Activated naive CD8-positive, alpha-beta T cell treated with anti-CD3 and anti-CD28 coated beads, Interleukin-2, amount 50 U/mL, for 24 hours (primary cell): ENCODE measurements at regions not wholly inside any gene's neighbourhood (a gene's known extent, or its start where the extent isn't known, plus 50 kb on each side); places are given as distances from the start of the nearest gene placed in this dataset.

Experiments
- ATAC-seq: fragments of 150-1000 bp; cut with Tn5 transposase; one replicate; pipeline ENCODE4 v1.10.0; 2021
- DNase-seq: peaks from one replicate; pipeline ENCODE4 v3.0.0; 2021
- H3K27ac Mint-ChIP-seq: one replicate; pipeline ENCODE4 v1.8.0; 2021; ENCODE audit warnings: mild to moderate bottlenecking, mixed read lengths
- H3K27me3 Mint-ChIP-seq: one replicate; pipeline ENCODE4 v1.8.0; 2021; ENCODE audit warnings: mixed read lengths
- H3K36me3 Mint-ChIP-seq: one replicate; pipeline ENCODE4 v1.8.0; 2021; ENCODE audit warnings: low read depth, mixed read lengths
- H3K4me1 Mint-ChIP-seq: one replicate; pipeline ENCODE4 v1.8.0; 2021; ENCODE audit warnings: mixed read lengths
- H3K4me3 Mint-ChIP-seq: one replicate; pipeline ENCODE4 v1.8.0; 2021; ENCODE audit warnings: mild to moderate bottlenecking, moderate library complexity, mixed read lengths
- H3K9me3 Mint-ChIP-seq: one replicate; pipeline ENCODE4 v1.8.0; 2021; ENCODE audit warnings: mixed read lengths

DNA sequence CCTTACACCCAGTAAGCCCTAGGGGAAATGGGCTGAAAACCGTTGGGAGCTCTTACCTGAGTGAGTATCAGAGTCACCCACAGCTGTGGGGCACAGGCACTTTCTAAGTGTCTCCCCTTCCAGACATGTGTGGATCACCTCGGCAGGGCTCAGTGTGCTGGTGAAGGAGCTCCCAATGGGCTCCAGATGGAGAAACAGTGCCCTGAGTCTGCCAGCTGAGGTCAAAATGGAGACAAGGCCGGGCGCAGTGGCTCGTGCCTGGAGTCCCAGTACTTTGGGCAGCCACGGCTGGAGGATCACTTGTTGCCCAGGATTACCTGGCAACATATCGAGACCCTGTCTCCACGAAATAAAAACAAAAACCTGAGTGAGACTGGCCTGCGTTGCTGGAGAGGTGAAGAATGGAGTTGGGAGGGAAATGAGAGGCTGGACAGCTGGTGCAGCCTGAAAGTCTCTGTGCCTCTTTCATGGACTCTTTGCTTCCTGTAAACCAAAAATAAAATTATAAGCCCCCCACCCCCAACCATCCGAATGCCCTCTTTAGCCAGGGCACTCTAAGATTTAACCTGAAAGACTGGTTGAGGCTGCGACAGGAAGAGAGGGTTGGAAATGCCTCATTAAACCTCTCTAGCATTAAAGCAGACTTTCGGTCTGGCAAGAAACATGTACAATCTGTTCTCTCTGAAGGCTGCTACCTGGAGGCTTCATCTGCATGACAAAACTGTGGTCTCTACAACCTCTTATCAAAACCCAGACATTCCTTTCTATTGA is 111.8 kb downstream of the SNX19 start:
- no peak overlapping the region for H3K4me3 Mint-ChIP-seq
- no peaks in the 10 kb centered on the region for H3K4me1 Mint-ChIP-seq
- H3K27ac Mint-ChIP-seq, result no peak overlapping the region
- H3K27me3 Mint-ChIP-seq, result peaks cover 4% of the 10 kb centered on the region
- H3K9me3 Mint-ChIP-seq, result no peaks in the 10 kb centered on the region
- ATAC-seq, result no peak
- DNase-seq, result no peak
- no peaks in the 10 kb centered on the region for H3K36me3 Mint-ChIP-seq

DNA sequence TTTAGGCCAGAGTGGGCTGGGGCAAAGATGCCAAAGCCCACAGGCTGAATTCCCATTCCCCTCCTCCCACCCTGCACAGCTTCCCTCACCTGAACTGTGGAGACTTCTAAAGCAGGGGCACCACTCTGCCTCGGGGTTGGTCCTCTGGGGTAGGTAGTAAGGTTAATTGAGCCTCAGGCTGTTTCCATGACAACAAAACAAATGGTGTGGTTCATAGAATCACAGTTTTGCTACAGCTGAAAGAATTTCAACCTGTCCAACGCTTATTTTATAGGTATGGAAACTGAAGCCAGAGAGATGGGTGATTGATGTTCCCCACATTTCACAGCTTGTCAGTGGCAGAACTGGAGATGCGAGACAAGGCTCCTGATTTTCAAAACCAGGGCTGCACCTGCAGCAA is 109.5 kb downstream of the SNX19 start:
- H3K36me3 Mint-ChIP-seq, result no peaks in the 10 kb centered on the region
- H3K27me3 Mint-ChIP-seq, result peaks cover 2% of the 10 kb centered on the region
- ATAC-seq (no peak), DNase-seq (no peak)
- H3K4me1 Mint-ChIP-seq, result no peaks in the 10 kb centered on the region
- no peak overlapping the region for H3K27ac Mint-ChIP-seq
- H3K9me3 Mint-ChIP-seq, result no peaks in the 10 kb centered on the region
- no peak overlapping the region for H3K4me3 Mint-ChIP-seq

DNA sequence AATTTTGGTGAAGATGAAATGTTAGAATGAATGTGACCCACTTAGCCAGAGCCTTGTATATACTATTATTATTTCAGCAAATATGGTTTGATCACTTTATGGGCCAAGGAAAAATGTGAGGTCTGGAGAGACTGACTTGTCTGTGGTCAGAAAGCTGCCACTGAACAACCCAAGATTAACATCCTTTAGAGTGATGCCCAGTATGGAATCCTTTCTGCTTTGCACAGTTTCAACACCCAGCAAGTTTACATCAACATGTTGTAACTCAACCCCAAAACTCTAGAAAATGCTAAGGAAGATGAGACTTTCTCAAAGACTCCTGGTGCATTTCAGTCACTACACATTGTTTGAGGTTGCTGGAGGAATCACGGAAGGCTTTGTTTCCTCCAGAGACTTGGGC is 107.7 kb downstream of the SNX19 start:
- Mint-ChIP-seq H3K36me3 (no peaks in the 10 kb centered on the region), H3K27ac (no peak overlapping the region)
- no peak for ATAC-seq

GRCh38 chr11:130813196-130813595 is 103.1 kb downstream of the SNX19 start:
- no peaks in the 10 kb centered on the region for H3K9me3 Mint-ChIP-seq
- H3K36me3 Mint-ChIP-seq, result no peaks in the 10 kb centered on the region
- H3K27me3 Mint-ChIP-seq, result peaks cover 7% of the 10 kb centered on the region
- H3K4me3 Mint-ChIP-seq, result no peak overlapping the region
- DNase-seq (no peak), ATAC-seq (no peak)
- no peaks in the 10 kb centered on the region for H3K4me1 Mint-ChIP-seq
- no peak overlapping the region for H3K27ac Mint-ChIP-seq

More for the DNA sequence above, 107.7 kb downstream of the SNX19 start:
- Mint-ChIP-seq H3K4me1 (no peaks in the 10 kb centered on the region), H3K4me3 (no peak overlapping the region), H3K27me3 (peaks cover 2% of the 10 kb centered on the region), H3K9me3 (no peaks in the 10 kb centered on the region)
- DNase-seq, result no peak

DNA sequence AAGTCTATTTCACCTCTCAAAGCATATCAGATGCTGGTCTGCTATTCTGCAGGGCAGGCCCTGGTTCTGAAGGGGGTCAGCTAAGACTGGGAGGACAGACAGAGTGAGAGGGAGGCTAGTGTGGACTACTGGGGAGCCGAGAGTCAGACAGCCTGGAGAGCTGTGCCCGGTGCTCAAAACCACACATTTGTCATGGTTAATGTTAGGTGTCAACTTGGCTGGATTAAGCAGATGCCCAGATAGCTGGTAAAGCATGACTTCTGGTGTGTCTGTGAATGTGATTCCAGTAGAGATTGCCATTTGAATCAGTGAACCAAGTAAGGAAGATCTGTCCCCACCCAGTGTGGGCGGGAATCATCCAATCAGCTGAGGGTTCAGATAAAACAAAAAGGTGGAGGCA is 102.6 kb downstream of the SNX19 start:
- Mint-ChIP-seq H3K27me3 (peaks cover 7% of the 10 kb centered on the region), H3K9me3 (no peaks in the 10 kb centered on the region), H3K4me3 (no peak overlapping the region), H3K36me3 (no peaks in the 10 kb centered on the region), H3K27ac (no peak overlapping the region), H3K4me1 (no peaks in the 10 kb centered on the region)
- DNase-seq, result no peak
- ATAC-seq, result no peak

DNA sequence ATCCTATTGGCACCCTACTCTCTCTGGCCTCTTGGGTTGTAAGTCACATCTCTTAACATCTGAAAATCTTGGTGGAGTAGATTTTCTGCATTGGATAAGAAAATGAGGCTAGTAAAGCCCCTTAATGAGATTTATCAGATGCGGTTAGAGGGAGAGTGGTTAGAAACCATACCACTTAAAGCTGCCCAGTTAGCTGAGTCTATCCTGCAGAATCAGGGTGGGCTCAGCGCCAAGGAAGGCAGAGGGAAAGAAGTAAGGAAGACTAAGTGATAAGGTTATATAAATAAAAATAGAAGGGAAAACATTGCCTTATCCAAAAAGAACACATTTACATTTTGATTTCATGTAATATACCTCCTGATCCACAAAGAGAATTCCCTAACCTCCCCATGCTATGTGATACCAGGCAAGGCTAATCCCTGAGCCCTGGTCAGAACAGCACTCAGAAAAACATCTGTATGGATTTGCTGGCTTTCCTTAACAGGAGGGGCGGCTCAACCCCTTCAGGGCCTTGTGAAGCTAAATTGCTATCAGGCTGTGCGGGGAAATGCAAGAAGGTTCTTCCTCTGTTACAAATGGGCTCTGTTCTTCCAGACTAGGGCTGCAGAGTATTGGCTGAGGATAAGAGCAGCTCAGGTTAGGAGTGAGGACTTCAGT is 101.7 kb downstream of the SNX19 start:
- no peaks in the 10 kb centered on the region for H3K4me1 Mint-ChIP-seq
- DNase-seq, result no peak
- H3K36me3 Mint-ChIP-seq, result no peaks in the 10 kb centered on the region
- H3K27ac Mint-ChIP-seq, result no peak overlapping the region
- H3K9me3 Mint-ChIP-seq, result no peaks in the 10 kb centered on the region
- no peak overlapping the region for H3K4me3 Mint-ChIP-seq
- ATAC-seq, result no peak
- H3K27me3 Mint-ChIP-seq, result peaks cover 7% of the 10 kb centered on the region

GRCh38 chr11:130815097-130815802 is 101.0 kb downstream of the SNX19 start:
- DNase-seq (no peak), ATAC-seq (no peak)
- H3K27ac Mint-ChIP-seq, result no peak overlapping the region
- H3K27me3 Mint-ChIP-seq, result peaks cover 6% of the 10 kb centered on the region
- no peaks in the 10 kb centered on the region for H3K36me3 Mint-ChIP-seq
- H3K4me3 Mint-ChIP-seq, result no peak overlapping the region
- H3K9me3 Mint-ChIP-seq, result no peaks in the 10 kb centered on the region
- H3K4me1 Mint-ChIP-seq, result no peaks in the 10 kb centered on the region

GRCh38 chr11:130815956-130816355 is 100.3 kb downstream of the SNX19 start:
- no peak overlapping the region for H3K27ac Mint-ChIP-seq
- no peaks in the 10 kb centered on the region for H3K9me3 Mint-ChIP-seq
- H3K27me3 Mint-ChIP-seq, result peaks cover 5% of the 10 kb centered on the region
- DNase-seq, result no peak
- H3K4me1 Mint-ChIP-seq, result no peaks in the 10 kb centered on the region
- no peaks in the 10 kb centered on the region for H3K36me3 Mint-ChIP-seq
- ATAC-seq, result no peak
- no peak overlapping the region for H3K4me3 Mint-ChIP-seq

GRCh38 chr11:130816546-130817329 is 99.5 kb downstream of the SNX19 start:
- no peaks in the 10 kb centered on the region for H3K36me3 Mint-ChIP-seq
- H3K9me3 Mint-ChIP-seq, result no peaks in the 10 kb centered on the region
- no peak for DNase-seq

DNA sequence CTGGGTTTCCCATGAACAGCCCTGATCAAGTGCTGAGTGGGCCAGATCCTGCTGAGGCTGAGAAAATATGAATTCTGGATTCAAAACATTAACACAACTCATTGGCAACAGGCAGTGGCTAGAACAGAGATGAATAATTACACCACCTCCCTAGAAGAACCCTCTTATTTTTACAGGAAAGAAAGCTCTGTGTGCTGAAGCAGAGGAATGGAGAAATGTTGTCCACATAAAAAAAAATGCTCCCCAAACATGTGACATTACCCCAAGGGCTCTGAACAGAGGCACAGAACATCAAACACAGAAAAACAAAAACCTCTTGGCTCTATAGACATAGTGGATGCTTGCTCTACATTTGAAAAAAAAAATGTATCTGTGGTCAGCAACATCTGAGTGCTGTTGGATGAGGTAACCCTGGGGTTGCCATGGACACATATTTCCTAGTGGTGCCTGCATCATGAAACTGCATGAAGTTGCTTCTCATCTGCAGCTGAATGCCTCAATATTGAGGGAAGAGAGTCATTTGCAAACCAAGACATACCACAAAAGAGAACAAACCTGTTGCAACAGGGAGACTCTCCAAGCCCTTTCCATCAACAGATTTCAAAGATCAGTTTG is 98.8 kb downstream of the SNX19 start:
- Mint-ChIP-seq H3K27me3 (peaks cover 5% of the 10 kb centered on the region), H3K4me3 (no peak overlapping the region), H3K36me3 (no peaks in the 10 kb centered on the region), H3K4me1 (no peaks in the 10 kb centered on the region), H3K9me3 (no peaks in the 10 kb centered on the region), H3K27ac (no peak overlapping the region)
- ATAC-seq, result no peak
- DNase-seq, result no peak

More at GRCh38 chr11:130816546-130817329, 99.5 kb downstream of the SNX19 start:
- Mint-ChIP-seq H3K27ac (no peak overlapping the region), H3K4me3 (no peak overlapping the region), H3K27me3 (peaks cover 5% of the 10 kb centered on the region), H3K4me1 (no peaks in the 10 kb centered on the region)
- no peak for ATAC-seq

DNA sequence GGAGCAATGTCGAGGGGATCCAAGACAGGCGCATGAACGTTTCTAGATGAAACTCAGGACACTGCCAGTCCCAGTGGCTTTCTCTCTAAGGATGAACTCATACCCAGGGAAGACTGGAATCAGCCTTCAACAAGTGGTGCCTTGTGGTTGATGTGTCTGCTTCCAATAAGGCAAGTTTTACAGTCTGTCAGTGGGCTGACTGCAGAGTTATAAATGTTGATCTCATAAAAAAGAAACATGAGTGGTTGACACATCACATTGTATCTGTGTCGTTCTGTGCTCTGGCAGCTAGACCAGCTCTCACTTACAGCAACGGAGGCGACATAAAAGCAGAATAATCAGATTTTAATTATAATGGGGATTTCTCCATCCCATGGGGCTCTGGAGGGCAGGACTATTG is 96.7 kb downstream of the SNX19 start:
- Mint-ChIP-seq H3K4me3 (no peak overlapping the region), H3K9me3 (no peaks in the 10 kb centered on the region), H3K27me3 (peaks cover 5% of the 10 kb centered on the region), H3K27ac (no peak overlapping the region), H3K4me1 (no peaks in the 10 kb centered on the region), H3K36me3 (no peaks in the 10 kb centered on the region)
- ATAC-seq, result no peak
- no peak for DNase-seq
